Fibroblast of skin of left quadriceps (primary cell): ENCODE measurements at regions not wholly inside any gene's neighbourhood (a gene's known extent, or its start where the extent isn't known, plus 50 kb on each side); places are given as distances from the start of the nearest gene placed in this dataset.
"Not testable (repeated sequence)": the region's sequence is repeated elsewhere in the genome, so short reads cannot be mapped to it uniquely, and the experiment has no call there.

Experiments
- DNase-seq, 2 experiments: peaks; one replicate each; pipeline ENCODE4 v3.0.0-alpha.2; 2013; ENCODE audit warnings: low read depth in 2 of 2

DNA sequence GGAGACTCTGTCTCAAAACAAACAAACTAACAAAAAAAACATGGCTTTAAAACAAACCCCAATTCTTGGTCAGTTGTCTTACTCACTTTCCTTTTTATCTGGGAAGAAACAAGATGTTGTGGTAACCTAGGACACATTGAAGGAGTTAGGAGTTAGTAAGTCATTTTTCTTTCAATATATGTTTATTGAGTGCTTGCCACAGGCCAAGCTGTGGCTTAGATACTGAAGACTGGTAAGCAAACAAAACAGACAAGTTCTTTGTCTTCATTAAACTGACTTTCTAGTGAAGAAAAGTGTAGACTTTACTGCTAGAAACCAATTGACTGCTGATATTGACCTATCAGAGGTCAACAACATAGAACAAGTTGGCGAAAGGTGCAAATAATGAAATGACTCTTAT, 1228.3 kb upstream of the FAM98A start:
- no peak for DNase-seq

DNA sequence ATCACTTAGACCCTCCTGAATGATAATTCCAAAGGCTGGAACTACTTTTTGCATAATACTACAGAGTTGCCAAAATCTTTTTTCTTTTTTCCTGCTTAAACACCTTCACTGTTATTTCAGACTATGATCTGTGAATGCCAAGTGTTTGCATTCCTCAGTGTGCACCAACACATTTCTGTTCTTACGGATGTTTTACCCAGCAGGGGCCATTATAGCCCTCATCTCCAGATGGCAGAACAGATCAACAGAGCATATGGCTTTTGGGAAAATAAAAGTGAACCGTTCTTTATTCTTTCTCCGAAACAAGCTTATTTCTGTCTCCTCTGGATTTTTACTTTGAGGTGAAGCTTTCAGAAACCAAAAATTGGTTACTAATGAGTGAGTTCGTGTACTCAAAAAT, 1226.6 kb upstream of the FAM98A start:
- no peak for DNase-seq

- DNase-seq = no peak
These were observed 1223.5 kb upstream of the FAM98A start for GRCh38 chr2:34822616-34823015.

DNA sequence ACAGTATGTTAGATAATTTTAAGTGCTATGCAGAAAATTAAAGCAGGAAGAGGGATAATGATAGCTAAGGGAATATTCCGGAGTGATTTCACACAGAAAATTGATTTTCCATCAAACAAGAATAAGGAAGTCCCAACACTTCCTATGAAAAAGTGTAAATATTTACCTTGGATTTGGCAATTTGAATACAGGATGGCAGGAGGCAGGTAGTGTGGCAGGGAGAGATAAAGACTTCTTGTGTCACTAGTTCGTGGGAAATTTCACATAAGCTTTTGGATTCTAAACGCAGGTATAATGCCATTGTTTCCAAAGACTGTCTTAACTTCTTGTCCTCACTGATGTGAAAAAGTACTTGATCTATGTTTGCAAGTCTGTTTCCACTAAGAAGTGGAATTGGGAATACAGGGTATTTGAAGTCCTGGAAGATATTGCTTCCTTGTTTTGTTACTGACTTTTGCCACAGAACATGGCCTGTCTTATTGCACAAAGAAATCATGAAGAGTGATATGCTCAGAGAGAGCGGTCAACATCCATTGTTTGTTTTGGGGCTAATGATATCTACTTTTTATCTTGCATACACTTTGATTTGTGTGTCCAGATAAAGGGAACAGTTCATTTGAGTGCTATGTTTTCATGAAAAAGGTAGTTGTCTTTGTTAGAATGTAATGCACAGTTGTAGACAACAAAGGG, 1216.1 kb upstream of the FAM98A start:
- no peak for DNase-seq

- DNase-seq = no peak
These were observed 1211.4 kb upstream of the FAM98A start for GRCh38 chr2:34810456-34810855.

- DNase-seq = no peak
These were observed 1209.3 kb upstream of the FAM98A start for GRCh38 chr2:34808426-34808825.

DNA sequence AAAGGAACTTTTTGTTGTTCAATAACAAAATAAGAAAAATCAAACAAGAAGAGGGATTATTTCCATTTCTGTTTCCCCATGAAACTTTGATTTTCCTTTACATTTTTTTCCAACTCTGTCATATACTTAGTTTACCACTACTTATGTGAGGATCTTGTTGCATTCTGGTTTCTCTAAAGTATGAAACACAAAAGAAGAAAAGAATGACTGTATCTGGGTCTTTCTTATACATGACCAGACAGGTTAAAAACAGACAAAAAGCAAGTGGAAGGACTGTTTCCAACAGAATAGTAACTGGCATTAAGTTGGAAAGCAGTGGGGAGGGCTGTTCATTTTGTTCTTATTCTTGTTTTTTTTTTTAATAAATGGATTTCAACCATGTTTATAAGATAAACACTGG, 1207.8 kb upstream of the FAM98A start:
- no peak for DNase-seq

DNA sequence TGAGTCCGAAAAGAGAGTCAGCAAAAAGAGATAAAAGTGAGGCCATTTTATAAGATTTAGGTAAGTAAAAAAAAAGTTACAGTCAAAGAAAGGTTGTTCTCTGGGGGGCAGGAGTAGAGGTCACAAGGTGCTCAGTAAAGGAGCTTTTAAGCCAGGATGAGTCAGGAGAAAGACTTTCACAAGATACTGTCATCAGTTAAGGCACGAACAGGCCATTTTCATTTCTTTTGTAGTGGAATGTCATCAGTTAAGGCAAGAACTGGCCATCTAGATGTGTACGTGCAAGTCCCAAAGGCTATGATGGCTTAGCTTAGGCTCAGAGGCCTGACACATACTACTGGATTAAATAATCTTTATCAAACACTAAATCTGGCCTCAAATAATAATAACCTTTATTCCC, 1207.3 kb upstream of the FAM98A start:
- DNase-seq = no peak

DNA sequence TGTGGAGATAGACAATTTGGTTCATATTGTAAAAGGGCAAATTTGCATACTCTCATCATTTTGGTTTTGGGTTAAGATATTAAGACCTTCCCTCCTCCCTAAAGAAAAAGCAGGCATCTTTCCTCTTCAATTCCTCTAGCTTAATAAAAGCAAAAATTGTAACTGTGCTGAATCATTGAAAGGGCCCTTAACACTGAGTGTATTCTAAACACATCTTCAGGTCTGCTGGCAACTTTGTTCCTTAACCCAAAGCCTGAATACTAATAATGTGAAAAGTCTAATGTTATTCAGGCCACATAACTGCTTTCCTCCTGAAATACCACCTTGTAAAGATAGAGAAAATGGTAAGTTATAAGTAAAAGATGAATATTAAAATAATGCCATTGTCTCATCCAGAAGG, 1200.5 kb upstream of the FAM98A start:
- no peak for DNase-seq

DNA sequence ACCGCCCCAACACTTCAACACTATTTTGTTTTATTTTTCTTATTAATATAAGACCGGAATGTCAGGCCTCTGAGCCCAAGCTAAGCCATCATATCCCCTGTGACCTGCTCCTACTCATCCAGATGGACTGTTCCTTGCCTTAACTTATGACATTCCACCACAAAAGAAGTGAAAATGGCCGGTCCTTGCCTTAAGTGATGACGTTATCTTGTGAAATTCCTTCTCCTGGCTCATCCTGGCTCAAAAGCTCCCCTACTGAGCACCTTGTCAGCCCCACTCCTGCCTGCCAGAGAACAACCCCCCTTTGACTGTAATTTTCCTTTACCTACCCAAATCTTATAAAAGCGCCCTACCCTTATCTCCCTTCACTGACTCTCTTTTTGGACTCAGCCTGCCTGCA, 1196.5 kb upstream of the FAM98A start:
- DNase-seq = not testable (repeated sequence)

- DNase-seq = no peak
These were observed 1190.1 kb upstream of the FAM98A start for GRCh38 chr2:34789169-34789568.

DNA sequence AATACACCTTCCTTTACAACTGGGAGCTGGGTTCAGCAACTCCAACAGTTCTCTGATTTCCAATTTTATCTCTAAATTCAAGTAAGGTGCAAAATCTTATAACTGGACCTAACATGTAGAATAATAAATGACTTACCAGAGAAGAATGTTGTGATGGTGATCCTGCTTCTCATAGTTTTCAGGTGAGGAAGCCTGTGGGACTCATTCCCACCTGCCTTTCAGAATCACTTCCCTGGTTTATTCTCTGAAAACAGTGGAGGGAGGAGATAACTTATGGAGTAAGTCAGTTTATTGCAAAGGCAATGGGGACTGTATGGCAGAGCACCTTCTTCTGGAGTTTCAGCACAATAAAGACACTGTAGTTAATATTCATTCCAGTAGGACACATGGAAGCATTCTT, 1188.2 kb upstream of the FAM98A start:
- DNase-seq = no peak

DNA sequence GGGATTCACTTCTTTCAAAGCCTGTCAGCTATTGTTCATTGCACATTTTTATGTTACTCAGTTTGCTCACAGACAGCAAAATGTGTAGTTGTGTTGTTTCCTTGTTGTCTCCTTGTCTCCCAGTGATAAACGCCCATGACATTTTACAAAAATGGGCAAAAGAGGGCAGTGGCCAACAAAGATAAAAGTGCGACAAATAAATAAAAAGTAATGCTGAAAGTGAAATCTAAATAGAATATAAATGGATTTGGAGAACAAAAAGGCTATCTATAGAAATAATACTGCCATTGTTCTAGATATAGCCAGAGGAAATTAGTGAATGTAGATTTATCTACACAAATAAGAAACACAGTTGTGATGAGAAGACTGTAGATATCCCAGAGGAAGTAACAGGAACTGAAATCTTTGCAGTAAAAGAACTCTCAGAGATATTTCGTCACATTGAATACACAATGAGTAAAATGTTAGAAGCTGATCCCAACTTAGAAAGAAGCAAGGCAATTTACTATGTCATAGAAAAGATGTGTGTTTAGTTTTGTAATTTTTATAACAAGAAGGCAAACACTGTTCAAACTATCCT, 1186.2 kb upstream of the FAM98A start:
- DNase-seq = no peak

DNA sequence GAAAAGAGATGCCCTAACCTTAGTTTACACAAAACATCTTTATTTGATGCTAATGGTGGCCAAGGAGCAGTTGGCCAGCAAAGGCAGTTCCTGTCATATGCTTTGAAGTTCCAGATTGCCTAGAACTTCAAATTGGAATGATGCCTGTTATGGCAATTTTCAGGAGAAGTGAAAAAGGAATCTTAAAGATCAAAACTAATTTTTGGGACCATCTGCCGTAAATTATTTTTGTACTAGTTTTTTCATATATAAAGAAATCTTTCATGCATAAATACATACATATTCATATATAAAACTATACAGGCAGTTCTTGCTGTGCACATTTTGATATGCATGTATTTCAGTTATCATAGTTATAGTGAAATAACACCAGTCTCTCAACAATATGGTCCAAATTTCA, 1185.6 kb upstream of the FAM98A start:
- DNase-seq = no peak

GRCh38 chr2:34750742-34751141, 1151.6 kb upstream of the FAM98A start:
- DNase-seq = not testable (repeated sequence)

DNA sequence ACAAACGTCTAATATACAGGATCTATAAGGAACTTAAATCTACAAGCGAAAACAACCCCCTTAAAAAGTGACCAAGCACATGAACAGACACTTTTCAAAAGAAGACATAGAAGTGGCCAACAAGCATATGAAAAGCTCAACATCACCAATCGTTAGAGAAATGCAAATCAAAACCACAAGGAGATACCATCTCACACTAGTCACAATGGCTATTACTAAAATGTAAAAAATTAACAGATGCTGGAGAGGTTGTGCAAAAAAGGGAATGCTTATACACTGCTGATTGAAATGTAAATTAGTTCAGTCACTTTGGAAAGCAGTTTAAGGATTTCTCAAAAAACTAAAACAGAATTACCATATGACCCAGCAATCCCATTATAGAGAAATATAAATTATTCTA, 1148.5 kb upstream of the FAM98A start:
- no peak for DNase-seq

- DNase-seq = no peak
These were observed 1139.6 kb upstream of the FAM98A start for GRCh38 chr2:34738691-34739090.

GRCh38 chr2:34737146-34737545, 1138.0 kb upstream of the FAM98A start:
- no peak for DNase-seq

DNA sequence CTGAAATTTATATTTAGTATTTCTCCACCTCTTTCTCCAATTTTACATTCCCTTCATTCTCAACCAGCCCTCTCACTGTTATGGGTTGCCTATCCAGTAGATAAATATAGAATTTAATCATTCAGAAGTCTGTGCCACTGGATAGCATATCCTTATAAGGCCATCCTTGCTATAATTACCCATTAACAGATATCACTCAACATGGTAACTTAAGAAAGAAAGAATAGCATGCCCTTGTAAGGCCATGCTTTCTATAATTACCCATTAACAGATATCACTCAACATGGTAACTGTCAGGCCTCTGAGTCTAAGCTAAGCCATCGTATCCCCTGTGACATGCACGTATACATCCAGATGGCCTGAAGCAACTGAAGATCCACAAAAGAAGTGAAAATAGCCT, 1137.4 kb upstream of the FAM98A start:
- DNase-seq = no peak

GRCh38 chr2:34734662-34735061, 1135.6 kb upstream of the FAM98A start:
- no peak for DNase-seq

DNA sequence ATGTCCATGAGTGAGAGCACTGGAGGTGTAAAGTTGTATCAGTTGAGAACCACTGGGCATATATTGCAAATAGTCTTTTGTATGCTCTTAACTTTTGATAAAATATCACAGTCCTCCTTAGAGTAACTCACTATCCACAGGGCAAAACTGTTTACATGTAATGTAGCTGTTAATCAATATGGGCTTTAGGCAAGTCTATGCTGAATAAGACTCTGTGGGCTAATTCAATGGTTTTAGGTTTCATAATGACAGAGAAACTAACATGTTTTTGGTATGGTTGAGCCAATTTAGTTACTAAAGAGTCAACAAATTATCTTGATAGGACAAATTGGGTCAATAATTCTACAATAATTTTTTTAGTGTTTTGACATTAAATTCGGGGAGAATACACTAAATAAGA, 1134.9 kb upstream of the FAM98A start:
- no peak for DNase-seq

DNA sequence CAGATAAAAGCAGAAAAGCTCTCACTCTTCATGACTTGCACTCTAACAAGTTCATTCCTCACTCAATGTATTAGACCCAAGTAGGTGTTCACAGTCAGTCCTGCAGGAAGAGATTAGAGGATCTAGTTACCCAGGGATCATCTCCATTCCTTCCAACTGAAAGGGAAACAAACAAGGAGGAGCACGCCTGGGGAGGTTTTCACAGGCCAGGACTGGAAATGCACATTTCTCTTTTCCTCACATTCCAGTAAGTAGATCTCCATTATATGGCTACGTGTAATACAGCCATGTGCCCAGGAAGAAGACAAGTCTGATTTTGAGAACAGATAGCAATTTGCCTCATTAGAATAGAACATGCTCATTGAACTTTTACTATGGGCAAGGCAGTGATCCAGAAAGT, 1132.2 kb upstream of the FAM98A start:
- no peak for DNase-seq

GRCh38 chr2:34729845-34730244, 1130.7 kb upstream of the FAM98A start:
- no peak for DNase-seq

- no peak for DNase-seq
These were observed 1125.0 kb upstream of the FAM98A start for GRCh38 chr2:34724107-34724506.
